ENCODE measurements at regions not wholly inside any gene's neighbourhood (a gene's known extent, or its start where the extent isn't known, plus 50 kb on each side); places are given as distances from the start of the nearest gene placed in this dataset.
"Not testable (repeated sequence)": the region's sequence is repeated elsewhere in the genome, so short reads cannot be mapped to it uniquely, and the experiment has no call there.

DNA sequence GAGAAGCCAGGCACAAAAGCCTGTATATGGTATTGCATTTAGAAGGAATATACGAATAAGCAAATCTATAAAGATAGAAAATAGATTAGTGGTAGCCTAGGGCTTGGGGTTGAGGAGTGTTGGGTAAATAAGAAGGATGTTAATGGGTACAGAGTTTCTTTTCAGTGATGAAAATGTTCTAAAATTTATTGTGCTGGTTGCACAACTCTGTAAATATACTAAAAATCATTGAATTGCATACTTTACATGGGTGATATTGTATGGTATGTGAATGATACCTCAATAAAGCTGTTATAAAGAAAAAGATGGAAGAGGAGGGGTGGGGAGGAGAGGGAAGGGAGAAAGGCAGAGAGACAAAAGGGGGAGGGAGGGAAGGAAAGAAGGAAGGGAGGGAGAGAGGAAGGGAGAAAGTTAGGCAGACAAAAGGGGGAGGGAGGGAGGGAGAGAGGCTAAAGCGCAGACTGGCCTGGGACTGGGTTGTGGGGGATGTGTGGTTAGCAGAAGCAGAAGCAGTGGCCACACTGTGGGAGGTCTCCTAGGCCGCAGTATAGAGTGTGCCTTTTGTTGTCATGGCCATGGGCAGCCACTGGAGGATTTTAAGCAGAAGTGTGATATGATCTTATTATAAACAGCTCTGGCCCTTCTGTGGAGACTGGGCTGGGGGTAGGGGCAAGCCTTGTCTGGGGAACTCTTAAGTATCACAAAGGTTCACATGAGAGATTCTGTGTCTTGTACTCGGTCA lies 73.6 kb upstream of the ELK3 start:
- intact Hi-C loops (cut with DNase I; ENCODE audit: low total_unique reads), result no loop called here
- TF ChIP-seq POLR2AphosphoS5 (IDR thresholded peaks at IDR 0.05) (no peak), POLR2A (IDR thresholded peaks at IDR 0.05) (no peak), CTCF (IDR thresholded peaks at IDR 0.05) (no peak)
- Histone ChIP-seq H3K4me3 (no peak overlapping the region), H3K4me1 (no peaks in the 10 kb centered on the region), H3K9me3 (no peaks in the 10 kb centered on the region), H3K27ac (no peak overlapping the region), H3K36me3 (no peaks in the 10 kb centered on the region), H3K27me3 (no peaks in the 10 kb centered on the region)
- no peak for DNase-seq (ENCODE audit: low spot score in 2 of 2)

- intact Hi-C loops (cut with DNase I; ENCODE audit: low total_unique reads), result no loop called here
- TF ChIP-seq POLR2A (IDR thresholded peaks at IDR 0.05) (no peak), CTCF (IDR thresholded peaks at IDR 0.05) (no peak), POLR2AphosphoS5 (IDR thresholded peaks at IDR 0.05) (no peak)
- no peaks in the 10 kb centered on the region for H3K36me3 ChIP-seq
- DNase-seq (ENCODE audit: low spot score in 2 of 2), result no peak
- no peak overlapping the region for H3K27ac ChIP-seq
- H3K27me3 ChIP-seq, result no peaks in the 10 kb centered on the region
- no peak overlapping the region for H3K4me3 ChIP-seq
- no peaks in the 10 kb centered on the region for H3K4me1 ChIP-seq
- no peaks in the 10 kb centered on the region for H3K9me3 ChIP-seq
These were observed 72.9 kb upstream of the ELK3 start for GRCh38 chr12:96121271-96121711.

GRCh38 chr12:96128292-96128691 lies 65.9 kb upstream of the ELK3 start:
- H3K9me3 ChIP-seq; H3K27ac ChIP-seq; H3K4me1 ChIP-seq; H3K27me3 ChIP-seq; H3K36me3 ChIP-seq; H3K4me3 ChIP-seq; intact Hi-C loops (cut with DNase I; ENCODE audit: low total_unique reads); DNase-seq (ENCODE audit: low spot score in 2 of 2): not testable (repeated sequence)

GRCh38 chr12:96130396-96131059 lies 63.6 kb upstream of the ELK3 start:
- intact Hi-C loops (cut with DNase I; ENCODE audit: low total_unique reads), result loop anchor here (5.0 kb wide), 1 partner anchor 1112 kb away; no protein-coding TSS in a partner anchor
- Histone ChIP-seq H3K4me3 (no peak overlapping the region), H3K27me3 (no peaks in the 10 kb centered on the region), H3K9me3 (no peaks in the 10 kb centered on the region), H3K36me3 (no peaks in the 10 kb centered on the region), H3K4me1 (no peaks in the 10 kb centered on the region), H3K27ac (no peak overlapping the region)
- TF ChIP-seq POLR2AphosphoS5 (IDR thresholded peaks at IDR 0.05) (no peak), POLR2A (IDR thresholded peaks at IDR 0.05) (no peak), CTCF (IDR thresholded peaks at IDR 0.05) (no peak)
- no peak for DNase-seq (ENCODE audit: low spot score in 2 of 2)

DNA sequence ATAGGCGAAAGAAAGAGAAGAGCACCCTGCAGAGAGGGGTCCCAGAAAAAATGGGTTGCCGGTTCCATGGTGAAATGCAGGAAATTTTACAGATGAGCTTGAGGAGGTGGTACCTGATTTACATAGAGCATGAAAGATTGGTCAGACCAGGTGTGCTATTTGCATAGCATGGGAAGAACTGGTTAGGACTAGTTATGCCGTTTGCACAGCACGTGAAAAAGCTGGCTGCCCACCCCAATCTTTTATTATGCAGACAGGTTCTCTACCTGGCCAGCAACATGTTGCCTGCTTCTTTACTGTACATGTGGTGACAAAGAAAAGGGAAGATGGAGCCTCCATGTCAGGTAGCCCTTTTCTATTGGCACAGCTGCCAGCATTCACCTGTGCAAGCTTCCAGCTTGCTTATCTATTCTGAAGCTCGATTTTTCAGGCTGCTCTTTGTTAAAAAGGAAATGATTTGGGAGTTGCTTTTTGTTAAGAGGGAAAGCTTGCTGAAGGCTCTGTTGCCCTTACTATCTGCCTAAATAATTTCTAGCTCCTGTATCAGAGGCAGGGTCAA lies 62.9 kb upstream of the ELK3 start:
- no peak for TF ChIP-seq POLR2A (IDR thresholded peaks at IDR 0.05)
- TF ChIP-seq POLR2AphosphoS5 (IDR thresholded peaks at IDR 0.05), result no peak
- no peak for TF ChIP-seq CTCF (IDR thresholded peaks at IDR 0.05)
- intact Hi-C loops (cut with DNase I; ENCODE audit: low total_unique reads), result loop anchor here (5.0 kb wide), 1 partner anchor 1111 kb away; no protein-coding TSS in a partner anchor
- DNase-seq (ENCODE audit: low spot score in 2 of 2), result no peak
- no peaks in the 10 kb centered on the region for H3K9me3 ChIP-seq
- no peaks in the 10 kb centered on the region for H3K4me1 ChIP-seq
- no peak overlapping the region for H3K27ac ChIP-seq
- no peaks in the 10 kb centered on the region for H3K27me3 ChIP-seq
- H3K36me3 ChIP-seq, result no peaks in the 10 kb centered on the region
- H3K4me3 ChIP-seq, result no peak overlapping the region
